Common myeloid progenitor, CD34-positive (primary cell): ENCODE measurements at regions not wholly inside any gene's neighbourhood (a gene's known extent, or its start where the extent isn't known, plus 50 kb on each side); places are given as distances from the start of the nearest gene placed in this dataset.
A peak's percentile ranks its signal among the peaks of the same experiment; 100 is the strongest.
"Not testable (repeated sequence)": the region's sequence is repeated elsewhere in the genome, so short reads cannot be mapped to it uniquely, and the experiment has no call there.

Source experiments
- CTCF ChIA-PET: fragments of 350-600 bp; sonication (Branson Sonifier 250); formaldehyde crosslinking; loops from one replicate; lab custom pipeline; 2021; ENCODE audit warnings: antibody characterized with exemption; lab: Charles Lee
- POLR2A ChIA-PET: fragments of 350-600 bp; sonication (Branson Sonifier 250); formaldehyde crosslinking; loops from one replicate; lab custom pipeline; 2021; ENCODE audit warnings: antibody characterized with exemption; lab: Charles Lee
- DNase-seq, 3 donors: peaks; one replicate each; pipeline versions ENCODE4 v3.0.0 to v3.0.0-alpha.2; 2013
- H3K27ac ChIP-seq, 2 experiments: 1 replicate in 1 of 2; 2 replicates in 1 of 2; pipeline ENCODE4 v1.7.0; 2013; ENCODE audit warnings: inconsistent platforms in 2 of 2, low read length in 2 of 2, mild to moderate bottlenecking in 2 of 2, low read depth in 1 of 2, moderate library complexity in 1 of 2; ENCODE audit not compliant: severe bottlenecking in 2 of 2, insufficient read depth in 1 of 2, poor library complexity in 1 of 2
- H3K27me3 ChIP-seq, 5 experiments: replicated peaks in 2 of 5; 1 replicate in 3 of 5; 2 replicates in 2 of 5; pipeline versions ENCODE4 v1.6.1 to v1.7.0; 2013; ENCODE audit warnings: low read length in 4 of 5, mild to moderate bottlenecking in 2 of 5, moderate library complexity in 2 of 5, inconsistent platforms in 1 of 5; ENCODE audit not compliant: insufficient read depth in 5 of 5, control insufficient read depth in 4 of 5
- H3K36me3 ChIP-seq, 4 experiments: 1 replicate in 2 of 4; 2 replicates in 2 of 4; pipeline versions ENCODE4 v1.6.1 to v1.7.0; 2013; ENCODE audit warnings: low read length in 3 of 4, control low read depth in 1 of 4, mild to moderate bottlenecking in 1 of 4; ENCODE audit not compliant: control insufficient read depth in 4 of 4, insufficient read depth in 4 of 4
- H3K4me1 ChIP-seq, 4 experiments: 1 replicate in 3 of 4; 2 replicates in 1 of 4; pipeline versions ENCODE4 v1.6.1 to v1.7.1; 2013; ENCODE audit warnings: low read length in 3 of 4, mild to moderate bottlenecking in 3 of 4, control low read depth in 1 of 4, inconsistent platforms in 1 of 4, moderate library complexity in 1 of 4; ENCODE audit not compliant: control insufficient read depth in 4 of 4, insufficient read depth in 4 of 4; ENCODE audit errors: control extremely low read depth in 1 of 4
- H3K4me3 ChIP-seq, 7 experiments: 1 replicate in 4 of 7; 2 replicates in 3 of 7; pipeline versions ENCODE4 v1.5.1 to v1.7.0; 2013; ENCODE audit warnings: mild to moderate bottlenecking in 7 of 7, low read length in 6 of 7, moderate library complexity in 6 of 7, inconsistent platforms in 2 of 7, low read depth in 2 of 7, control low read depth in 1 of 7; ENCODE audit not compliant: insufficient read depth in 4 of 7, control insufficient read depth in 1 of 7; ENCODE audit errors: extremely low read depth in 1 of 7
- H3K9me3 ChIP-seq, 5 experiments: 1 replicate in 4 of 5; 2 replicates in 1 of 5; pipeline versions ENCODE4 v1.6.1 to v1.7.1; 2013; ENCODE audit warnings: low read length in 4 of 5, mild to moderate bottlenecking in 2 of 5, inconsistent platforms in 1 of 5, low read depth in 1 of 5, moderate library complexity in 1 of 5; ENCODE audit not compliant: control insufficient read depth in 4 of 5, insufficient read depth in 2 of 5; ENCODE audit errors: control extremely low read depth in 1 of 5
- WGBS: methylation state at CpG from one replicate; pipeline ENCODE4 v1.1.5; 2013; ENCODE audit not compliant: insufficient coverage; 5-methylcytosine and 5-hydroxymethylcytosine counted together

DNA sequence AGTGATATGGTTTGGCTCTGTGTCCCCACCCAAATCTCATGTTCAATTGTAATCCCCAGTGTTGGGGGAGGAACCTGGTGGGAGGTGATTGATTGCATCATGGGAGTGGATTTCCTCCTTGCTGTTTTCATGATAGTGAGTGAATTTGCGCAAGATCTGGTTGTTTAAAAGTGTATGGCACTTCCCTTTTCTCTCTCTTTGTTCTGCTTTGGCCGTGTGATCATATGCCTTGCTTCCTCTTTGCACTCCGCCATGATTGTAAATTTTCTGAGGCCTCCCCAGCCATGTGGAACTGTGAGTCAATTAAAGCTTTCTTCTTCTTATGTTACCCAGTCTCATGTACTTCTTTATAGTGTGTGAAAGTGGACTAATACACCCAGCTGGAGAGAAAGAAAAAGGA is 113.0 kb upstream of the AADAT start:
- H3K9me3 ChIP-seq, result peaks cover 0 to 17% (median 5%) of the 10 kb centered on the region in 5 experiments
- no CpG with 5 or more reads among the region's 3 CpGs for WGBS
- H3K36me3 ChIP-seq, result no peaks in the 10 kb centered on the region
- POLR2A ChIA-PET, result no interaction called here
- H3K4me3 ChIP-seq, result no peak overlapping the region
- H3K27me3 ChIP-seq, result no peaks in the 10 kb centered on the region
- H3K4me1 ChIP-seq, result no peaks in the 10 kb centered on the region
- H3K27ac ChIP-seq, result no peak overlapping the region
- CTCF ChIA-PET, result interaction anchor here (1.2 to 1.6 kb wide), 2 partner anchors 14 to 57 kb away, joined by 4 to 7 read pairs; no protein-coding TSS in a partner anchor
- DNase-seq, result peak; percentile 6 to 66 (median 49)

- Histone ChIP-seq H3K4me3 (no peak overlapping the region), H3K27ac (no peak overlapping the region), H3K36me3 (no peaks in the 10 kb centered on the region), H3K4me1 (peaks cover 0 to 2% (median 0%) of the 10 kb centered on the region in 4 experiments), H3K27me3 (no peaks in the 10 kb centered on the region), H3K9me3 (peaks cover 0 to 17% (median 5%) of the 10 kb centered on the region in 5 experiments)
- WGBS, result no CpG with 5 or more reads among the region's 1 CpG
- peak; percentile 1 to 18 (median 7) for DNase-seq
- ChIA-PET POLR2A (no interaction called here), CTCF (interaction anchor here (0.6 to 1.3 kb wide), 3 partner anchors 44 to 176 kb away, joined by 3 to 6 read pairs (median 3); no protein-coding TSS in a partner anchor)
These were observed 109.0 kb upstream of the AADAT start for GRCh38 chr4:170198747-170199146.

DNA sequence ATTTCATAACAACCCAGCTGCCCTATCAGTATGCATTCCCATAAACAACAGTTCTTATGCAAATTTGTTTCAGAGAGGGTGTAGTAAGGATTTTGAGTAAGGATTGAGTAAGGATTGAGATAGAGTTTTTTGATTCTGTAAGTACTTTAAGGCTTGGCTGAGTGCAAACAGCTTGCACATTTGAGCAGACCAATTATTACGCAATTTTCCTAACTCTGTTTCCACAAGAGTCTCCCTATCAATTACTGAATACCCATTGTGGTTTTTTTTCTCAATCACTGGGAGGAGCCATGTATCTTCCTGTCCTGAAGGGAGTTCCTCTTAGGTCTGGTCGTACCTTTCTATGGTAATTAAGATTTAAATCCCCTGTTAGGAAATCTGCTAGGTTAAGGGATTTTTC is 105.0 kb upstream of the AADAT start:
- POLR2A ChIA-PET, CTCF ChIA-PET: not testable (repeated sequence)

DNA sequence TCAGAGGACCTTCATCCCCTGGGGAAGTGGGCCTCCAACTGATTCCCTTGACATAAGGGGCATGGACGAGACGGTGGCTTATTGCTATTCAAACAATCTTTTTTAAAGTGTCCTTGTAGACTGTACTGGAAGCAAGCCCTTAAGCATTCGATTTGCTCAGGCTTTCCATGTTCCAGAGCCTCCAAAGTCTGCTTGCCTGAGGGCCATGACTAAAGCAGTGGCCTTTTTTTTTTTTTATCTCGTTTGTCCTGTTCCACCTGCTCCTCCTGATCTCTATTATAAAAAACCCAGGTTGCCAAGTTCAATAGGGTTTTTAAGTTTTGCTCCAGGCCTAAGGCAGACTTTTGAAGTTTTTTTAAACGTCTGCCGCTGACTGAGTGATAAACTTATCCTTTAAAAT is 103.7 kb upstream of the AADAT start:
- H3K27me3 ChIP-seq, result no peaks in the 10 kb centered on the region
- no peaks in the 10 kb centered on the region for H3K36me3 ChIP-seq
- no peak overlapping the region for H3K27ac ChIP-seq
- no peak overlapping the region for H3K4me3 ChIP-seq
- ChIA-PET CTCF (no interaction called here), POLR2A (no interaction called here)
- DNase-seq, result no peak
- no peaks in the 10 kb centered on the region for H3K9me3 ChIP-seq
- peaks cover 0 to 2% (median 0%) of the 10 kb centered on the region in 4 experiments for H3K4me1 ChIP-seq
- WGBS, result 100% methylated on average over 5 of the region's 6 CpGs

More for the DNA sequence above, 105.0 kb upstream of the AADAT start:
- not testable (repeated sequence) for H3K27me3 ChIP-seq, H3K9me3 ChIP-seq, H3K4me3 ChIP-seq, DNase-seq, H3K27ac ChIP-seq, H3K36me3 ChIP-seq, H3K4me1 ChIP-seq
- no CpG with 5 or more reads among the region's 2 CpGs for WGBS

- Histone ChIP-seq H3K4me3 (no peak overlapping the region), H3K9me3 (no peaks in the 10 kb centered on the region), H3K27me3 (no peaks in the 10 kb centered on the region), H3K4me1 (peaks cover 0 to 2% (median 0%) of the 10 kb centered on the region in 4 experiments), H3K36me3 (no peaks in the 10 kb centered on the region), H3K27ac (no peak overlapping the region)
- WGBS, result no CpG with 5 or more reads among the region's 1 CpG
- POLR2A ChIA-PET, result no interaction called here
- DNase-seq, result no peak
- CTCF ChIA-PET, result no interaction called here
These were observed 100.5 kb upstream of the AADAT start for GRCh38 chr4:170190265-170190664.

DNA sequence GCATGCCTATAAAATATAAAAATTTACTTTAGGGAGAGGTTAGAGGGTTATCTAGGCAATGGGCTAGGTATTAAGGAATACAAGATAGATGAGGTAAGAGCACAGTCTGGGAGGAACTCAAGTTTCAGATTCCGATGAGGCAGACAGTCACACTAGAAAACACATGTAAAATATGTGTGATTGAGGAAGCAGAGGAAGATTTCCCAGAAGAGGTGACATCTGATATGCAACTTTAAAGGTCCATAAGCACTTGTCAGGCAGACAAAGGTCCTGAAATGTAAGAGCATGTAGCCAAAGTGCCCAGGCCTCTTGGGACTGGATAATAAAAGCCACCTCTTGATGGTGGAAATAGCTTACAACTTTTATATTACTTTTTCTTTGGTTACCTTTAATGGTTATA is 81.1 kb upstream of the AADAT start:
- POLR2A ChIA-PET, result no interaction called here

DNA sequence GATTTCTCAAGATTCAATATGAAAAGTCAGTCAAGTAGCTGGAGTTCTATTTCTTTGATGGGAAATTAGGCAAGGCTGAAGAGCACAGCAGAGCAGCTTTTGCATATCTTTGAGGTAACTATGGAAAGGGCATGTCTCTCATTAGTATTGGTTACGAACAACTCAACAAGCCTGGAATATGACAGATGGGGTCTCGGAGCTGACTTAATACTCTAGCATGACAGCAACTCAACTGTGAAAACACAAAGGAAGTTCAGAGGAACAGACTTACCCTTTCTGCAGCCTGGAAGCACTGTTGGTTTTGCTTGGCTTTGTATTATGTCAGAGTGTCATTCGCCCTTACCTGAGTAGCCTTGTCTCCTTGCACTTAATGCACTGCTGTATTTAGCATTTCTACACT is 79.9 kb upstream of the AADAT start:
- no peaks in the 10 kb centered on the region for H3K27me3 ChIP-seq
- no peaks in the 10 kb centered on the region for H3K36me3 ChIP-seq
- CTCF ChIA-PET, result no interaction called here
- H3K4me1 ChIP-seq, result no peaks in the 10 kb centered on the region
- 73% methylated on average over 3 of the region's 3 CpGs for WGBS
- H3K9me3 ChIP-seq, result no peaks in the 10 kb centered on the region
- no peak overlapping the region for H3K4me3 ChIP-seq
- POLR2A ChIA-PET, result no interaction called here
- H3K27ac ChIP-seq, result no peak overlapping the region
- no peak for DNase-seq

More for the DNA sequence above, 81.1 kb upstream of the AADAT start:
- H3K27ac ChIP-seq, result no peak overlapping the region
- DNase-seq, result no peak
- H3K27me3 ChIP-seq, result no peaks in the 10 kb centered on the region
- CTCF ChIA-PET, result no interaction called here
- WGBS, result 100% methylated on average over 1 of the region's 1 CpG
- no peak overlapping the region for H3K4me3 ChIP-seq
- peaks cover 0 to under 1% (median 0%) of the 10 kb centered on the region in 5 experiments for H3K9me3 ChIP-seq
- H3K4me1 ChIP-seq, result no peaks in the 10 kb centered on the region
- no peaks in the 10 kb centered on the region for H3K36me3 ChIP-seq
